ENCODE measurements at regions not wholly inside any gene's neighbourhood (a gene's known extent, or its start where the extent isn't known, plus 50 kb on each side); places are given as distances from the start of the nearest gene placed in this dataset.

GRCh38 chrX:23478561-23478960 is 143.9 kb downstream of the PTCHD1 start:
- peaks cover 4% of the 10 kb centered on the region for H3K9me3 Mint-ChIP-seq
- no peak for DNase-seq (ENCODE audit: low spot score)

GRCh38 chrX:23482561-23482960 is 147.9 kb downstream of the PTCHD1 start:
- no peak overlapping the region for H2AFZ ChIP-seq (replicated peaks)
- H3K4me1 Mint-ChIP-seq, result no peaks in the 10 kb centered on the region
- H3K27me3 Mint-ChIP-seq (ENCODE audit: insufficient read depth, low read depth), result no peaks in the 10 kb centered on the region
- H3K4me1 ChIP-seq, result no peaks in the 10 kb centered on the region
- H3K9me3 ChIP-seq (ENCODE audit: low read depth), result no peaks in the 10 kb centered on the region
- no peak for TF ChIP-seq EZH2 (IDR thresholded peaks at IDR 0.05)
- TF ChIP-seq CTCF (IDR thresholded peaks at IDR 0.05), result no peak
- no peak for TF ChIP-seq EZH2phosphoT487 (IDR thresholded peaks at IDR 0.05)
- no peak overlapping the region for H3K27ac Mint-ChIP-seq
- DNase-seq (ENCODE audit: low spot score), result no peak
- H3K27me3 ChIP-seq, result no peaks in the 10 kb centered on the region
- no peak overlapping the region for H3K4me2 ChIP-seq
- peaks cover 15% of the 10 kb centered on the region for H3K9me3 Mint-ChIP-seq
- no peaks in the 10 kb centered on the region for H3K36me3 ChIP-seq
- H4K20me1 ChIP-seq (ENCODE audit: low read depth), result no peaks in the 10 kb centered on the region
- no peak overlapping the region for H3K4me3 ChIP-seq
- no peak overlapping the region for H3K27ac ChIP-seq
- no peak overlapping the region for H3K4me3 Mint-ChIP-seq
- H3K9ac ChIP-seq, result no peak overlapping the region
- no peaks in the 10 kb centered on the region for H3K79me2 ChIP-seq (ENCODE audit: low read depth)
- H3F3A ChIP-seq (ENCODE audit: low read depth), result no peaks in the 10 kb centered on the region
- no peaks in the 10 kb centered on the region for H3K36me3 Mint-ChIP-seq

More at GRCh38 chrX:23478561-23478960, 143.9 kb downstream of the PTCHD1 start:
- no peak overlapping the region for H2AFZ ChIP-seq (replicated peaks)
- Mint-ChIP-seq H3K4me3 (no peak overlapping the region), H3K36me3 (no peaks in the 10 kb centered on the region), H3K27me3 (ENCODE audit: insufficient read depth, low read depth) (no peaks in the 10 kb centered on the region), H3K4me1 (no peaks in the 10 kb centered on the region), H3K27ac (no peak overlapping the region)
- H3K79me2 ChIP-seq (ENCODE audit: low read depth), result no peaks in the 10 kb centered on the region
- no peaks in the 10 kb centered on the region for H3K4me1 ChIP-seq
- H3K27ac ChIP-seq, result no peak overlapping the region
- no peaks in the 10 kb centered on the region for H4K20me1 ChIP-seq (ENCODE audit: low read depth)
- no peaks in the 10 kb centered on the region for H3K36me3 ChIP-seq
- H3K27me3 ChIP-seq, result no peaks in the 10 kb centered on the region
- H3K4me2 ChIP-seq, result no peak overlapping the region
- no peak overlapping the region for H3K9ac ChIP-seq
- no peak overlapping the region for H3K4me3 ChIP-seq
- no peaks in the 10 kb centered on the region for H3F3A ChIP-seq (ENCODE audit: low read depth)
- H3K9me3 ChIP-seq (ENCODE audit: low read depth), result no peaks in the 10 kb centered on the region
- TF ChIP-seq EZH2 (IDR thresholded peaks at IDR 0.05), result no peak
- no peak for TF ChIP-seq EZH2phosphoT487 (IDR thresholded peaks at IDR 0.05)
- no peak for TF ChIP-seq CTCF (IDR thresholded peaks at IDR 0.05)

GRCh38 chrX:23483396-23483795 is 148.7 kb downstream of the PTCHD1 start:
- H3K4me3 Mint-ChIP-seq, result no peak overlapping the region
- no peak overlapping the region for H3K27ac Mint-ChIP-seq
- no peak overlapping the region for H3K27ac ChIP-seq
- H3F3A ChIP-seq (ENCODE audit: low read depth), result no peaks in the 10 kb centered on the region
- H3K27me3 ChIP-seq, result no peaks in the 10 kb centered on the region
- no peak overlapping the region for H3K9ac ChIP-seq
- H4K20me1 ChIP-seq (ENCODE audit: low read depth), result no peaks in the 10 kb centered on the region
- no peaks in the 10 kb centered on the region for H3K27me3 Mint-ChIP-seq (ENCODE audit: insufficient read depth, low read depth)
- H3K4me1 Mint-ChIP-seq, result no peaks in the 10 kb centered on the region
- H2AFZ ChIP-seq (replicated peaks), result no peak overlapping the region
- no peaks in the 10 kb centered on the region for H3K9me3 ChIP-seq (ENCODE audit: low read depth)
- no peaks in the 10 kb centered on the region for H3K4me1 ChIP-seq
- H3K9me3 Mint-ChIP-seq, result peaks cover 17% of the 10 kb centered on the region
- H3K36me3 ChIP-seq, result no peaks in the 10 kb centered on the region
- H3K4me2 ChIP-seq, result no peak overlapping the region
- no peaks in the 10 kb centered on the region for H3K79me2 ChIP-seq (ENCODE audit: low read depth)
- no peaks in the 10 kb centered on the region for H3K36me3 Mint-ChIP-seq
- DNase-seq (ENCODE audit: low spot score), result no peak
- no peak for TF ChIP-seq EZH2 (IDR thresholded peaks at IDR 0.05)
- TF ChIP-seq EZH2phosphoT487 (IDR thresholded peaks at IDR 0.05), result no peak
- TF ChIP-seq CTCF (IDR thresholded peaks at IDR 0.05), result no peak
- no peak overlapping the region for H3K4me3 ChIP-seq

Data from neural progenitor cell (in vitro differentiated cells).